Cardiac muscle cell (in vitro differentiated cells and primary cell): ENCODE measurements at regions not wholly inside any gene's neighbourhood (a gene's known extent, or its start where the extent isn't known, plus 50 kb on each side); places are given as distances from the start of the nearest gene placed in this dataset.

Experiments
- DNase-seq, 2 donors: peaks; one replicate each; pipeline versions ENCODE4 v3.0.0 to v3.0.0-alpha.2; 2010 to 2017; ENCODE audit warnings: low read depth in 1 of 2, low spot score in 1 of 2
- H3K27ac ChIP-seq: fragments of 200-600 bp; sonication (generic); 2 replicates; pipeline ENCODE4 v1.5.1; 2016
- H3K27me3 ChIP-seq: fragments of 200-600 bp; sonication (generic); 2 replicates; pipeline ENCODE4 v1.6.0; 2016; ENCODE audit warnings: control low read depth
- H3K36me3 ChIP-seq: fragments of 200-600 bp; sonication (generic); 2 replicates; pipeline ENCODE4 v1.5.1; 2016; ENCODE audit warnings: control low read depth
- H3K4me1 ChIP-seq: fragments of 200-600 bp; sonication (generic); 2 replicates; pipeline ENCODE4 v1.8.1; 2017; ENCODE audit warnings: low read depth, mild to moderate bottlenecking, mixed run types
- H3K4me3 ChIP-seq: fragments of 200-600 bp; sonication (generic); 2 replicates; pipeline ENCODE4 v1.5.1; 2016; ENCODE audit warnings: mild to moderate bottlenecking
- H3K9me3 ChIP-seq: fragments of 200-600 bp; sonication (generic); 2 replicates; pipeline ENCODE4 v1.5.1; 2017; ENCODE audit warnings: low read depth, mild to moderate bottlenecking, control low read depth
- TF ChIP-seq, protein P1 (sequence below): IDR thresholded peaks from 2 replicates; pipeline ENCODE4 v1.5.1; 2012; ENCODE audit warnings: low read depth, mild to moderate bottlenecking, low read length

DNA sequence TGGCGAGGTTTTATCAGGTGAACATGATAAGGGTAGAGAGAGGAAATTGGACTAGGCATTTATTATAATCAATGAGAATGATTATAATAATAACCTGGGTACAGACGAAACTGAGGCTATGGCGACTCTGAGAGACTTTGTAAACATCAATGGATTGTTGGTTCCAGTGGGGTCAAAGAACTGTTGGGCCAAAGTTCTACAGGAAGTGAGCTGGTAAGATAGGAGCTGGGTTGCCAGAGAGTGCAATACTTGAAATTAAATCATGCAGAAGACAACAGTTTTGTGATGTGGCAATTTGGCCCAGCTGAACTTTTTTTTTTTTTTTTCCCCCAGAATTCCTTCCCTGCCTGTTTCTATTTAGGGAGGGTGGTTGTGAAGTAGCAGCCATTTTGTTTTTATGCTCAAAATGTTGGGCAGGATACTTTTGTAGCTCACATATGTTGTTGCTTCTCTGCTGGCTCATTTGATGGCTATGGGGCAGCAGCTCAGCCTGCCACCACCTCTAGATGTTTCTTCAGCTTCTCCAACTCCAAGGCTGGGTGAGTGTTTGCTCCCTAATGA lies 286.5 kb upstream of the B3GALT2 start:
- no peaks in the 10 kb centered on the region for H3K9me3 ChIP-seq
- no peaks in the 10 kb centered on the region for H3K4me1 ChIP-seq
- no peak overlapping the region for H3K4me3 ChIP-seq
- no peak for DNase-seq
- H3K27ac ChIP-seq = no peak overlapping the region
- no peaks in the 10 kb centered on the region for H3K27me3 ChIP-seq
- TF ChIP-seq, protein P1, sequence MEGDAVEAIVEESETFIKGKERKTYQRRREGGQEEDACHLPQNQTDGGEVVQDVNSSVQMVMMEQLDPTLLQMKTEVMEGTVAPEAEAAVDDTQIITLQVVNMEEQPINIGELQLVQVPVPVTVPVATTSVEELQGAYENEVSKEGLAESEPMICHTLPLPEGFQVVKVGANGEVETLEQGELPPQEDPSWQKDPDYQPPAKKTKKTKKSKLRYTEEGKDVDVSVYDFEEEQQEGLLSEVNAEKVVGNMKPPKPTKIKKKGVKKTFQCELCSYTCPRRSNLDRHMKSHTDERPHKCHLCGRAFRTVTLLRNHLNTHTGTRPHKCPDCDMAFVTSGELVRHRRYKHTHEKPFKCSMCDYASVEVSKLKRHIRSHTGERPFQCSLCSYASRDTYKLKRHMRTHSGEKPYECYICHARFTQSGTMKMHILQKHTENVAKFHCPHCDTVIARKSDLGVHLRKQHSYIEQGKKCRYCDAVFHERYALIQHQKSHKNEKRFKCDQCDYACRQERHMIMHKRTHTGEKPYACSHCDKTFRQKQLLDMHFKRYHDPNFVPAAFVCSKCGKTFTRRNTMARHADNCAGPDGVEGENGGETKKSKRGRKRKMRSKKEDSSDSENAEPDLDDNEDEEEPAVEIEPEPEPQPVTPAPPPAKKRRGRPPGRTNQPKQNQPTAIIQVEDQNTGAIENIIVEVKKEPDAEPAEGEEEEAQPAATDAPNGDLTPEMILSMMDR = no peak
- no peaks in the 10 kb centered on the region for H3K36me3 ChIP-seq

DNA sequence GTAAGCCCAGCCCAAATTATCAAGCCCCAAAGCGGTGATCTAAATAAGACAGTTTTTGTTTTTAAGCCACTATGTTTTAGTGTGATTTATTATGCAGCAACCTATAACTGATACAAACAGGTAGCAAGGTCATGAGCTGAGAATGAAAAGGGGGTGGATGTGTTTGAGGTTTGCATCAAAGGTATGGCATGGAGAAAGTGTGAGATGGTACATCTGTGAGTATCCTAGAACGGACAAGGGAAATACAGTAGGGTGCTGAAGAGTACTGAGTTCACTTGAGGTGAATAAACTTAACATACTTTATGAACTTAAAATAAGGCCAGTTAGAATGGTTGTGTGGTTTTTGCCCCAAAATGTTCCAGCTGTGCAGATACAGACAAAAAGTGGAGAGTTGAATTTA lies 286.0 kb upstream of the B3GALT2 start:
- DNase-seq = no peak
- TF ChIP-seq, protein P1 = no peak
- Histone ChIP-seq H3K36me3 (no peaks in the 10 kb centered on the region), H3K4me3 (no peak overlapping the region), H3K4me1 (no peaks in the 10 kb centered on the region), H3K27me3 (no peaks in the 10 kb centered on the region), H3K9me3 (no peaks in the 10 kb centered on the region), H3K27ac (no peak overlapping the region)

DNA sequence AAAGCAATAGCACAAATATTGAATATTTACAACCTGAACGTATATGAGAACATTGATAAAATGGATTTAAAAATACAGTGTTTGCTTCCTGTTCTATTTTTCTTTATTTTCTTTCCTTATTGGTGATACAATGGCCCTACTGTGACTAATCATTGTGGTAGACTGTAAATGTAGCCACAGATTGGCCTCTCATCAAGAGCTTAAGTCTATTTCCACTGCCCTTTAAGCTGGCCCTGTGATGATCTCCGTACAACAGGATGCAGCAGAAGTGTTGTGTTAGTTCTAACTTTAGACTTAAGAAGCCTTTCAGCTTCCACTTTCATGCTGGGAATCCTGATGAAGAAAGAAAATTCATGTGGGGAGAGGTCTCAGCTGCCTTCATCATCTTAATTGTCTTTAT lies 285.6 kb upstream of the B3GALT2 start:
- H3K27ac ChIP-seq = no peak overlapping the region
- H3K4me1 ChIP-seq = no peaks in the 10 kb centered on the region
- TF ChIP-seq, protein P1 = no peak
- no peaks in the 10 kb centered on the region for H3K9me3 ChIP-seq
- H3K36me3 ChIP-seq = no peaks in the 10 kb centered on the region
- no peak overlapping the region for H3K4me3 ChIP-seq
- DNase-seq = no peak
- H3K27me3 ChIP-seq = no peaks in the 10 kb centered on the region

DNA sequence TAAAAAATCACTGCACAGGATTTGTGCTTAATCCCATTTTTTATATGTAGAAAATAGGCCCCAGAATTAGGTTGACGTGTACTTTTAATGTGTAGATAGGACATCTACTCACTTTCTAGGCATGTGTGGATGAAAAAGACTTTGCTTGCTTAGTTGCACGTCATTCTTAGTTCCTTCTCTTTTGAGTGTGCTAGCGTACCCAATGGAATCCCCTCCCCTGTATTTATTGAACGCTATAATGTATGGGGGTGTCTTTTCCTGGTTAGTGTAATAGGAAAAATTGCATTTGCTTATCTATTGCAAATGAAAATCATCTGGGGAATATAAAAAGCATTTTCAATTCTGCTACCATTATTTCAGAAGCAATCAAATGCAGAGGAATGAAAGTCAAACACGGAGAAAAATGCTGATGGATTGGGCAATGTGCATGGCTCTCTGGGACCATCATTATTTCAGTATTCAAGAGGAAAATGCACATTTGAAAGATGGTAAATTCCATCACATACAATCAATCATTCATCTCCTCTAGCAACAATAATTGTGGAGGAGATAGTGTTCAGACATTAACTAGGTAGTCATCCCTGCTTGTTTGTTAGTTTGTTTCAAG lies 277.0 kb upstream of the B3GALT2 start:
- Histone ChIP-seq H3K4me1 (no peaks in the 10 kb centered on the region), H3K27ac (no peak overlapping the region), H3K27me3 (no peaks in the 10 kb centered on the region), H3K9me3 (no peaks in the 10 kb centered on the region), H3K4me3 (no peak overlapping the region), H3K36me3 (no peaks in the 10 kb centered on the region)
- no peak for DNase-seq
- TF ChIP-seq, protein P1 = no peak

DNA sequence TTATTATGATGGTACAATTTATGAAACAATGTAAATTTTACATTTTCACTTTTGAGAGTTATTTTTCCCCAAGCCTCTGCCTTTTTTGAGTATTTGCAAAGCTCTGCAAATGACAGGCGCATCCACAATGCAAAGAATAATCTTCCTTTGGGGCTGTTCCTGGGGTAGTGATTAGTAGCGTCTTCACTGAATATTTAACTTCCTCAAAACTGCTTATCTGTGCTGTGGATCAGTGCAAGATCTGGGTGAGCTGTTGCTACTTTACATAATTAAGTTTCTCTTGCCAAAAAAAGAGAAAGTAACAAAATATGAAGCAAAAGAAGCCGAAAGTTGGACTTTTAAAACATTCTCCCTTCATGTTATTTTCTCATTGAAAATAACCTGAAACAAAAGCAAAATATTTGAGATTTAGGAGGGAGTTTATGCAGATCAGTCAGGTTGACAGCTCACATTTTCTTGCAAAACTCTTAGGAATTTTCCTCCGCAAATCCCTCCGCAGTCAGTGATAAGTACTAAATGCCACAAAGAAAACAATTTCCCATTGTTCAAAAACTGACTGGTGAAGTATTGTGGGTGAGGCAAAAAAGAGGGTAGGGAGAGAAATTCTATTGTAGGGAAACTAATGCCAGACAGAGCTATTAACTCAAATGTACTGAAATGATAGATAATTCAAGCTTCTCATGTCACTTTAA lies 276.4 kb upstream of the B3GALT2 start:
- TF ChIP-seq, protein P1 = no peak
- Histone ChIP-seq H3K4me3 (no peak overlapping the region), H3K4me1 (no peaks in the 10 kb centered on the region), H3K27ac (no peak overlapping the region), H3K36me3 (no peaks in the 10 kb centered on the region), H3K9me3 (no peaks in the 10 kb centered on the region), H3K27me3 (no peaks in the 10 kb centered on the region)
- peak in 1 of 2 donors; percentile 93 for DNase-seq
